ENCODE measurements at regions not wholly inside any gene's neighbourhood (a gene's known extent, or its start where the extent isn't known, plus 50 kb on each side); places are given as distances from the start of the nearest gene placed in this dataset.

DNA sequence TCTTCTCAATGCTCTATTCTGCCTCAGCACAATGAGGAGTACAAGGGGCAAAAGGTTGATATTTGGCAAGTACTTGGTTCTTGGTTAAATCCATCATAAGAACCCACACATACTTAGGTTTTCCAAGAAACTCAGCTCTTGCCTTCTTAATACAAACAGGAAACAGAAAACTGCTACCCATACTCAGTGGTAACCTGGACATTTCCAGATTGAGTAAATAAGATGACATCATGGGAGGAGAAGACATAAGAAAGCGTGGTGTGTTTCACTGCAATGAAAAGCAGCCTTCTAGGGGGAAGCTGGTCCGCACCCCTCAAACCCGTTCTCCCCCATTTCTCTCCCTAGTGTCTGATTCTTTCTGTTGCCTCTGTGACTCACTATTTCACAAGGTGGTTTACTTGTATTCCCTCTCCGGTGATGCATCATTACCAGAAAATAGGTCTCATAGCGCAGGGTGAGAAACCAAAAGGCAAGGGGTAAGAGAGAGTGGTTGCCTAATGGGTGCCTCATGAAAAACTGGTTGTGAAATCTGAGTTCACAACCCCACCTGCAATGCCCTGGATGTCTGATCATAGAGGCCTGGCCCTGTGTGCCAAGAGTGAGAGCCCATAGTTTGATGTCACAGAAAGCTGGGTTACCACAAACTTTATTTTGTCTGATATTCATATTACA lies 326.5 kb upstream of the TBX3 start:
- no peaks in the 10 kb centered on the region for H3F3A ChIP-seq (ENCODE audit: insufficient read depth, low read length)
- no peaks in the 10 kb centered on the region for H3K9me3 ChIP-seq (ENCODE audit: low read length)
- no peak overlapping the region for H3K27ac ChIP-seq (ENCODE audit: low read depth, low read length, poor library complexity, severe bottlenecking)
- H3K36me3 ChIP-seq (ENCODE audit: insufficient read depth, low read length) = no peaks in the 10 kb centered on the region
- TF ChIP-seq, protein P1, sequence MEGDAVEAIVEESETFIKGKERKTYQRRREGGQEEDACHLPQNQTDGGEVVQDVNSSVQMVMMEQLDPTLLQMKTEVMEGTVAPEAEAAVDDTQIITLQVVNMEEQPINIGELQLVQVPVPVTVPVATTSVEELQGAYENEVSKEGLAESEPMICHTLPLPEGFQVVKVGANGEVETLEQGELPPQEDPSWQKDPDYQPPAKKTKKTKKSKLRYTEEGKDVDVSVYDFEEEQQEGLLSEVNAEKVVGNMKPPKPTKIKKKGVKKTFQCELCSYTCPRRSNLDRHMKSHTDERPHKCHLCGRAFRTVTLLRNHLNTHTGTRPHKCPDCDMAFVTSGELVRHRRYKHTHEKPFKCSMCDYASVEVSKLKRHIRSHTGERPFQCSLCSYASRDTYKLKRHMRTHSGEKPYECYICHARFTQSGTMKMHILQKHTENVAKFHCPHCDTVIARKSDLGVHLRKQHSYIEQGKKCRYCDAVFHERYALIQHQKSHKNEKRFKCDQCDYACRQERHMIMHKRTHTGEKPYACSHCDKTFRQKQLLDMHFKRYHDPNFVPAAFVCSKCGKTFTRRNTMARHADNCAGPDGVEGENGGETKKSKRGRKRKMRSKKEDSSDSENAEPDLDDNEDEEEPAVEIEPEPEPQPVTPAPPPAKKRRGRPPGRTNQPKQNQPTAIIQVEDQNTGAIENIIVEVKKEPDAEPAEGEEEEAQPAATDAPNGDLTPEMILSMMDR (IDR thresholded peaks at IDR 0.05; ENCODE audit: low read length) = no peak
- TF ChIP-seq EZH2 (IDR thresholded peaks at IDR 0.05; ENCODE audit: borderline replicate concordance, low read length) = no peak
- no peaks in the 10 kb centered on the region for H3K4me1 ChIP-seq (ENCODE audit: insufficient read depth, low read length, severe bottlenecking)
- no peaks in the 10 kb centered on the region for H3K27me3 ChIP-seq (ENCODE audit: insufficient read depth, low read length)
- H3K79me2 ChIP-seq (ENCODE audit: insufficient read depth, low read length) = no peaks in the 10 kb centered on the region
- H3K9ac ChIP-seq (ENCODE audit: low read length) = no peak overlapping the region
- H3K9me2 ChIP-seq (ENCODE audit: low read depth, low read length) = no peaks in the 10 kb centered on the region
- H4K20me1 ChIP-seq (ENCODE audit: insufficient read depth, low read length) = no peaks in the 10 kb centered on the region
- H3K4me3 ChIP-seq (ENCODE audit: low read depth, low read length, poor library complexity, severe bottlenecking) = no peak overlapping the region
- H3K4me2 ChIP-seq (ENCODE audit: low read length) = no peak overlapping the region
- H2AFZ ChIP-seq (ENCODE audit: low read length) = no peak overlapping the region

DNA sequence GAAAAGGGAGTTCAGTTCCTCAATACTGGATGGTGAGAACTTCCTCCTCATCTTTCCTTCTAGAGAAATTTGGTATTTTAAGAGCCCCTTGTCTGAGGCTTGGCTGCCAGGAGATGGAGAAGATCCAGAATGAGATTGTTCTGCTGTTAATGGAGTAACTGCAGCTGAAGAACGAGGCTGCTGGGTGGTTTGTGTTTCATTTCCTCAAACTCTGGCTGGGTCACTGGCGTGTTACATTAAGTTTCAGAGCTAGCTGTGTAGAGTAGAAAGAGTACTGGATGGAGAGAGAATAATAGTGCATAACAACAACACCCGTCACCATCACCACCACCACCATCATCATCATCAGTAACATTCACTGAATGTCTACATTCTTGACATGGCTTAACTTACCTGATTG lies 325.0 kb upstream of the TBX3 start:
- H2AFZ ChIP-seq (ENCODE audit: low read length) = no peak overlapping the region
- H3K4me3 ChIP-seq (ENCODE audit: low read depth, low read length, poor library complexity, severe bottlenecking) = no peak overlapping the region
- no peak overlapping the region for H3K9ac ChIP-seq (ENCODE audit: low read length)
- H3K9me2 ChIP-seq (ENCODE audit: low read depth, low read length) = no peaks in the 10 kb centered on the region
- no peaks in the 10 kb centered on the region for H3K4me1 ChIP-seq (ENCODE audit: insufficient read depth, low read length, severe bottlenecking)
- no peaks in the 10 kb centered on the region for H3K36me3 ChIP-seq (ENCODE audit: insufficient read depth, low read length)
- no peaks in the 10 kb centered on the region for H3F3A ChIP-seq (ENCODE audit: insufficient read depth, low read length)
- H3K4me2 ChIP-seq (ENCODE audit: low read length) = no peak overlapping the region
- H3K79me2 ChIP-seq (ENCODE audit: insufficient read depth, low read length) = no peaks in the 10 kb centered on the region
- no peak overlapping the region for H3K27ac ChIP-seq (ENCODE audit: low read depth, low read length, poor library complexity, severe bottlenecking)
- TF ChIP-seq, protein P1 (IDR thresholded peaks at IDR 0.05; ENCODE audit: low read length) = no peak
- H3K9me3 ChIP-seq (ENCODE audit: low read length) = no peaks in the 10 kb centered on the region
- H4K20me1 ChIP-seq (ENCODE audit: insufficient read depth, low read length) = no peaks in the 10 kb centered on the region
- no peaks in the 10 kb centered on the region for H3K27me3 ChIP-seq (ENCODE audit: insufficient read depth, low read length)

- no peak overlapping the region for H3K27ac ChIP-seq (ENCODE audit: low read depth, low read length, poor library complexity, severe bottlenecking)
- no peaks in the 10 kb centered on the region for H3K36me3 ChIP-seq (ENCODE audit: insufficient read depth, low read length)
- no peak overlapping the region for H3K4me2 ChIP-seq (ENCODE audit: low read length)
- no peak for TF ChIP-seq EZH2 (IDR thresholded peaks at IDR 0.05; ENCODE audit: borderline replicate concordance, low read length)
- TF ChIP-seq, protein P1 (IDR thresholded peaks at IDR 0.05; ENCODE audit: low read length) = no peak
- no peak overlapping the region for H2AFZ ChIP-seq (ENCODE audit: low read length)
- no peaks in the 10 kb centered on the region for H3K79me2 ChIP-seq (ENCODE audit: insufficient read depth, low read length)
- H3K4me1 ChIP-seq (ENCODE audit: insufficient read depth, low read length, severe bottlenecking) = no peaks in the 10 kb centered on the region
- H3K4me3 ChIP-seq (ENCODE audit: low read depth, low read length, poor library complexity, severe bottlenecking) = no peak overlapping the region
- no peaks in the 10 kb centered on the region for H3F3A ChIP-seq (ENCODE audit: insufficient read depth, low read length)
- no peaks in the 10 kb centered on the region for H3K9me2 ChIP-seq (ENCODE audit: low read depth, low read length)
- H4K20me1 ChIP-seq (ENCODE audit: insufficient read depth, low read length) = no peaks in the 10 kb centered on the region
- H3K27me3 ChIP-seq (ENCODE audit: insufficient read depth, low read length) = no peaks in the 10 kb centered on the region
- H3K9ac ChIP-seq (ENCODE audit: low read length) = no peak overlapping the region
- H3K9me3 ChIP-seq (ENCODE audit: low read length) = no peaks in the 10 kb centered on the region
Measured at GRCh38 chr12:115004470-115005146, 320.6 kb upstream of the TBX3 start.

Measured in OCI-LY1 (cell line).